ENCODE measurements at regions not wholly inside any gene's neighbourhood (a gene's known extent, or its start where the extent isn't known, plus 50 kb on each side); places are given as distances from the start of the nearest gene placed in this dataset.

DNA sequence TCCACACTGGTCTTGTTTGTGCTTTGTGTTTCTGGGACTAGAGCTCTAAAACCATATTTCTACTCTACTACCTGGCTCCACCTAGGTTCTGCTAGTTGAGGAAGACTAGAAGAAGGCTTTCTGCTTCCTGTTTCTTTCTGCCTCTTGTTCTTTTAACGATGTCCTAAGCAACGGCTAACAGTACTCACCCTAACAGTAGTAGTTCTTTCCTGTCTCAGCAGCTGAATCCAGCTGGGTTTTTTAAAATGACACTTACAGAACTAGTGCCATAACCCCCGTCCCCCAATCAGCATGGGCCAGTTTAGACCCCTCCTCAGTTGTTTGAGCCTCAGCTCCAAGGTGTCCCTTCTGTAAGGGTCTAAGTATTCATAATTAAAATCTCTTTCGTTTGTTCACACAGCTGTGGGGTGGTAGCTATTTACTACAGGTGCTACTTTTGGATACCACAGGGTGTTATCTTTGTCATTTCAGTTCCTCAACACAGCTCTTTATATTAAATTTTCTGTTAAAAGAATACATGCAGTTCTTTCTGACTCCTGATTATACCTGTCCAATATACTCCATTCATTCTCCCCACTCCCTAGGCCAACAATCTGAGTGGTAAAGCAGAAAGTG lies 790.2 kb downstream of the DHX35 start:
- Histone ChIP-seq H3K27ac (no peak overlapping the region), H3K4me1 (ENCODE audit: insufficient read depth) (no peaks in the 10 kb centered on the region), H3K4me3 (no peak overlapping the region), H3K36me3 (no peaks in the 10 kb centered on the region), H3K27me3 (no peaks in the 10 kb centered on the region), H3K9me3 (no peaks in the 10 kb centered on the region)
- intact Hi-C loops (cut with DNase I), result no loop called here
- 45 to 52% (median 47%) methylated on average over 4 of the region's 4 CpGs for WGBS, 3 donors
- no peak for DNase-seq
- TF ChIP-seq POLR2A (IDR thresholded peaks at IDR 0.05) (no peak), EP300 (IDR thresholded peaks at IDR 0.05) (no peak)
- TF ChIP-seq, protein P1, sequence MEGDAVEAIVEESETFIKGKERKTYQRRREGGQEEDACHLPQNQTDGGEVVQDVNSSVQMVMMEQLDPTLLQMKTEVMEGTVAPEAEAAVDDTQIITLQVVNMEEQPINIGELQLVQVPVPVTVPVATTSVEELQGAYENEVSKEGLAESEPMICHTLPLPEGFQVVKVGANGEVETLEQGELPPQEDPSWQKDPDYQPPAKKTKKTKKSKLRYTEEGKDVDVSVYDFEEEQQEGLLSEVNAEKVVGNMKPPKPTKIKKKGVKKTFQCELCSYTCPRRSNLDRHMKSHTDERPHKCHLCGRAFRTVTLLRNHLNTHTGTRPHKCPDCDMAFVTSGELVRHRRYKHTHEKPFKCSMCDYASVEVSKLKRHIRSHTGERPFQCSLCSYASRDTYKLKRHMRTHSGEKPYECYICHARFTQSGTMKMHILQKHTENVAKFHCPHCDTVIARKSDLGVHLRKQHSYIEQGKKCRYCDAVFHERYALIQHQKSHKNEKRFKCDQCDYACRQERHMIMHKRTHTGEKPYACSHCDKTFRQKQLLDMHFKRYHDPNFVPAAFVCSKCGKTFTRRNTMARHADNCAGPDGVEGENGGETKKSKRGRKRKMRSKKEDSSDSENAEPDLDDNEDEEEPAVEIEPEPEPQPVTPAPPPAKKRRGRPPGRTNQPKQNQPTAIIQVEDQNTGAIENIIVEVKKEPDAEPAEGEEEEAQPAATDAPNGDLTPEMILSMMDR (IDR thresholded peaks at IDR 0.05), result no peak

DNA sequence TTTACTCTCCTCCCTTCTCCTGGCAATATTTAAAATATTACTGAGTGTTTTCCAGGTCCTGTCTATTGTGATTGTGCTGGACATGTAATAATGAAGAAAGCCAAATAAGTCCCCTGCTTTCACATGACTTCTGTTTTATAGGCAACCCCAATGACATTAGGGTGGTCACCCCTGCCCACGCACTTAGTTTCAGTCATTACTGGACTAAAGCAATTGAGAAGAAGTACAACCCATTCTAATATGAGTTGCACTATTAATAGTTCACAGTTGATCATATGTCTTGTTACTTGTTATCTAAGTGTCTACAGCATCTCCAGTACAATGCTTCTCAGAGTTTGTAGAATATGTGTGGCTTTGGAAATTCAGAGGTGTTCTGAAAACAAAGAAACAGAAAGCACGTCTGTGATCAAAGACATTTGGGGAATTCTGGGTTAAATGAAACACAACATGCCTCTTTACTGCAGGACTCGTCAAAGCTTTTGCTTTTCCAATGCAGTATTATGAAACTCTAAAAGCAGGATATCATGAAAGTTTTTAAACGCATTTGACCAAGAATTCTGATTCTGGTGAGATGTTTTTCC lies 789.5 kb downstream of the DHX35 start:
- Histone ChIP-seq H3K4me3 (no peak overlapping the region), H3K36me3 (no peaks in the 10 kb centered on the region), H3K27me3 (no peaks in the 10 kb centered on the region), H3K27ac (no peak overlapping the region), H3K4me1 (ENCODE audit: insufficient read depth) (no peaks in the 10 kb centered on the region), H3K9me3 (no peaks in the 10 kb centered on the region)
- 69 to 86% (median 69%) methylated on average over 4 of the region's 4 CpGs for WGBS, 3 donors
- DNase-seq, result no peak
- TF ChIP-seq EP300 (IDR thresholded peaks at IDR 0.05) (no peak), POLR2A (IDR thresholded peaks at IDR 0.05) (no peak)
- intact Hi-C loops (cut with DNase I), result no loop called here

DNA sequence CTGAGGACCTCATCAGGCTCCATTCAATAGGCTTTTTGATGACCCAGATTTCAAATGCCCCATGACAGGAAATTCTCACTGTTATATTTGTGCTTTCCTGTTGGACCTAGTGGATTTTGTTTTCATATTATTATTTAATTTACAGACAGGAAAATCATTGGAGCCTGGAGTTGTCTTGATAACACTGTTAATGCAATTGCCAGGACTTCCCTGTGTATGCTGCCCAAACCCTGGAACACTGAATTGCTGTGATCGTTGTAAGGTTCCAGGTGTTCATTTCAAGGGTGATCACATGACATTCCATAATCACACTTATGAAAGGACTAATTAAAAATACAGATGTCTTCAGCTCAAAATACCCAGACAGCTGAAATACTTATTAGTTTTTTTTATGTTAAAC lies 783.2 kb downstream of the DHX35 start:
- no peaks in the 10 kb centered on the region for H3K27me3 ChIP-seq
- H3K4me3 ChIP-seq, result no peak overlapping the region
- TF ChIP-seq EP300 (IDR thresholded peaks at IDR 0.05), result no peak
- TF ChIP-seq, protein P1 (IDR thresholded peaks at IDR 0.05), result no peak
- no peak for TF ChIP-seq POLR2A (IDR thresholded peaks at IDR 0.05)
- H3K36me3 ChIP-seq, result no peaks in the 10 kb centered on the region
- no peaks in the 10 kb centered on the region for H3K9me3 ChIP-seq
- intact Hi-C loops (cut with DNase I), result no loop called here
- no peak for DNase-seq
- H3K4me1 ChIP-seq (ENCODE audit: insufficient read depth), result no peaks in the 10 kb centered on the region
- WGBS, 3 donors, result 3 to 20% (median 5%) methylated on average over 1 of the region's 1 CpG
- H3K27ac ChIP-seq, result no peak overlapping the region

DNA sequence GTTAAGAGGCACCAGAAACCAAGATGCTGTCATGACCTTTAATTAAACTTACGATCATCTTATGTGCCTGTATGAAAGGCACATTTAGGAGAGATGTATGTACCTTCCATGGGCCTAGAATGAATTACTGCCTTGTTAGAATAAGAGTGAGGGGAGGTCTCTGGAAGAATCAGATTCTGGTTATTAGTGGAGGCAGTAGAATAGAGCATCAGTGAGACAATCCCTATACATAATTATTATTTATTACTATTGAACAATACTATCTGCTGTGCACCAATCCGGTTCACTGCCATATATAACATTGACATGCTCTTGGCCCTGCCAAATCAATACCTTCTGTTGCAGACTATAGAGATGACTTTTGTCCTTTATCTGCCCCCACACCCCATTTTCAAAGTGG lies 776.5 kb downstream of the DHX35 start:
- Histone ChIP-seq H3K36me3 (no peaks in the 10 kb centered on the region), H3K4me1 (ENCODE audit: insufficient read depth) (no peaks in the 10 kb centered on the region), H3K4me3 (no peak overlapping the region), H3K9me3 (no peaks in the 10 kb centered on the region), H3K27me3 (no peaks in the 10 kb centered on the region), H3K27ac (no peak overlapping the region)
- 76 to 88% (median 82%) methylated on average over 2 of the region's 2 CpGs for WGBS, 3 donors
- intact Hi-C loops (cut with DNase I), result no loop called here
- no peak for DNase-seq
- TF ChIP-seq EP300 (IDR thresholded peaks at IDR 0.05), result no peak
- TF ChIP-seq POLR2A (IDR thresholded peaks at IDR 0.05), result no peak
- TF ChIP-seq, protein P1 (IDR thresholded peaks at IDR 0.05), result no peak

Measured in ovary (tissue), 7 donors.